ENCODE measurements at regions not wholly inside any gene's neighbourhood (a gene's known extent, or its start where the extent isn't known, plus 50 kb on each side); places are given as distances from the start of the nearest gene placed in this dataset.
"Not testable (repeated sequence)": the region's sequence is repeated elsewhere in the genome, so short reads cannot be mapped to it uniquely, and the experiment has no call there.

GRCh38 chr13:81606074-81606473, 1265.1 kb upstream of the SPRY2 start:
- FAIRE-seq = no peak
- DNase-seq (ENCODE audit: low spot score) = no peak

- no peak for FAIRE-seq
Observed at GRCh38 chr13:81602241-81602640, 1261.3 kb upstream of the SPRY2 start.

GRCh38 chr13:81597101-81597500, 1256.2 kb upstream of the SPRY2 start:
- FAIRE-seq = no peak
- DNase-seq (ENCODE audit: low spot score) = no peak

More at GRCh38 chr13:81602241-81602640, 1261.3 kb upstream of the SPRY2 start:
- DNase-seq (ENCODE audit: low spot score) = no peak

GRCh38 chr13:81596224-81596753, 1255.4 kb upstream of the SPRY2 start:
- FAIRE-seq (no peak), DNase-seq (ENCODE audit: low spot score) (no peak)

GRCh38 chr13:81591528-81592220, 1250.7 kb upstream of the SPRY2 start:
- DNase-seq (ENCODE audit: low spot score) (no peak), FAIRE-seq (no peak)

- no peak for FAIRE-seq
- DNase-seq (ENCODE audit: low spot score) = no peak
Observed at GRCh38 chr13:81582381-81582780, 1241.5 kb upstream of the SPRY2 start.

- no peak for DNase-seq (ENCODE audit: low spot score)
- no peak for FAIRE-seq
Observed at GRCh38 chr13:81577601-81578195, 1236.8 kb upstream of the SPRY2 start.

GRCh38 chr13:81568824-81569223, 1227.9 kb upstream of the SPRY2 start:
- FAIRE-seq (no peak), DNase-seq (ENCODE audit: low spot score) (no peak)

- FAIRE-seq = no peak
- no peak for DNase-seq (ENCODE audit: low spot score)
Observed at GRCh38 chr13:81565849-81566248, 1224.9 kb upstream of the SPRY2 start.

- DNase-seq (ENCODE audit: low spot score) (no peak), FAIRE-seq (no peak)
Observed at GRCh38 chr13:81563091-81563490, 1222.2 kb upstream of the SPRY2 start.

- DNase-seq (ENCODE audit: low spot score) (no peak), FAIRE-seq (no peak)
Observed at GRCh38 chr13:81562598-81562997, 1221.7 kb upstream of the SPRY2 start.

GRCh38 chr13:81551036-81551435, 1210.1 kb upstream of the SPRY2 start:
- no peak for DNase-seq (ENCODE audit: low spot score)
- no peak for FAIRE-seq

GRCh38 chr13:81546294-81546693, 1205.4 kb upstream of the SPRY2 start:
- not testable (repeated sequence) for FAIRE-seq; DNase-seq (ENCODE audit: low spot score)

- FAIRE-seq = no peak
Observed at GRCh38 chr13:81540777-81541176, 1199.9 kb upstream of the SPRY2 start.

GRCh38 chr13:81539643-81540150, 1198.8 kb upstream of the SPRY2 start:
- FAIRE-seq = no peak
- no peak for DNase-seq (ENCODE audit: low spot score)

More at GRCh38 chr13:81540777-81541176, 1199.9 kb upstream of the SPRY2 start:
- DNase-seq (ENCODE audit: low spot score) = no peak

GRCh38 chr13:81498969-81499368, 1158.0 kb upstream of the SPRY2 start:
- FAIRE-seq = no peak
- DNase-seq (ENCODE audit: low spot score) = no peak

- DNase-seq (ENCODE audit: low spot score) = no peak
- FAIRE-seq = no peak
Observed at GRCh38 chr13:81493144-81493543, 1152.2 kb upstream of the SPRY2 start.

- no peak for DNase-seq (ENCODE audit: low spot score)
- no peak for FAIRE-seq
Observed at GRCh38 chr13:81492449-81492848, 1151.5 kb upstream of the SPRY2 start.

GRCh38 chr13:81488021-81488420, 1147.1 kb upstream of the SPRY2 start:
- no peak for DNase-seq (ENCODE audit: low spot score)
- no peak for FAIRE-seq

- no peak for FAIRE-seq
- no peak for DNase-seq (ENCODE audit: low spot score)
Observed at GRCh38 chr13:81487151-81487550, 1146.2 kb upstream of the SPRY2 start.

GRCh38 chr13:81480634-81481033, 1139.7 kb upstream of the SPRY2 start:
- no peak for FAIRE-seq

GRCh38 chr13:81473366-81473899, 1132.5 kb upstream of the SPRY2 start:
- FAIRE-seq (no peak), DNase-seq (ENCODE audit: low spot score) (no peak)

More at GRCh38 chr13:81480634-81481033, 1139.7 kb upstream of the SPRY2 start:
- DNase-seq (ENCODE audit: low spot score) = no peak
